ENCODE measurements at regions not wholly inside any gene's neighbourhood (a gene's known extent, or its start where the extent isn't known, plus 50 kb on each side); places are given as distances from the start of the nearest gene placed in this dataset.

DNA sequence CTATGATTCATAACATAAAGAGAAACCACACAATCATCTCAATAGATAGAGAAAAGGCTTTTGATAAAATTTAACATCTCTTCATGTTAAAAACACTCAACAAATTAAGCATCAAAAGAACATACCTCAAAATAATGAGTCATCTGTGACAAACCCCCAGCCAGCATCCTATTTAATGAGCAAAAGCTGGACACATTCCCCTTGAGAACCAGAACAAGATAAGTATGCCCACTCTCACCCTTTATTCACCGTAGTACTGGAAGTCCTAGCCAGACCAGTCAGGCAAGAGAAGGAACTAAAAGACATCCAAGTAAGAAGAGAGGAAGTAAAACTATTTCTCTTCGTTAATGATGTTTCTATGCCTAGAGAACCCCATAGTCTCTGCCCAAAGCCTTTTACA lies 507.2 kb downstream of the PABPC4L start (continued):
- TF ChIP-seq, protein P1, sequence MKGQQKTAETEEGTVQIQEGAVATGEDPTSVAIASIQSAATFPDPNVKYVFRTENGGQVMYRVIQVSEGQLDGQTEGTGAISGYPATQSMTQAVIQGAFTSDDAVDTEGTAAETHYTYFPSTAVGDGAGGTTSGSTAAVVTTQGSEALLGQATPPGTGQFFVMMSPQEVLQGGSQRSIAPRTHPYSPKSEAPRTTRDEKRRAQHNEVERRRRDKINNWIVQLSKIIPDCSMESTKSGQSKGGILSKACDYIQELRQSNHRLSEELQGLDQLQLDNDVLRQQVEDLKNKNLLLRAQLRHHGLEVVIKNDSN (IDR thresholded peaks at IDR 0.05; ENCODE audit: borderline replicate concordance, low read depth): no peak
- TF ChIP-seq NFIC (IDR thresholded peaks at IDR 0.05; ENCODE audit: borderline replicate concordance) (no peak), CHD2 (IDR thresholded peaks at IDR 0.05; ENCODE audit: low read length, partially characterized antibody) (no peak), IRF3 (IDR thresholded peaks at IDR 0.05; ENCODE audit: low read depth, low read length) (no peak), NRF1 (IDR thresholded peaks at IDR 0.05; ENCODE audit: low read depth, low read length) (no peak), FOXM1 (IDR thresholded peaks at IDR 0.05; ENCODE audit: low read depth) (no peak)

DNA sequence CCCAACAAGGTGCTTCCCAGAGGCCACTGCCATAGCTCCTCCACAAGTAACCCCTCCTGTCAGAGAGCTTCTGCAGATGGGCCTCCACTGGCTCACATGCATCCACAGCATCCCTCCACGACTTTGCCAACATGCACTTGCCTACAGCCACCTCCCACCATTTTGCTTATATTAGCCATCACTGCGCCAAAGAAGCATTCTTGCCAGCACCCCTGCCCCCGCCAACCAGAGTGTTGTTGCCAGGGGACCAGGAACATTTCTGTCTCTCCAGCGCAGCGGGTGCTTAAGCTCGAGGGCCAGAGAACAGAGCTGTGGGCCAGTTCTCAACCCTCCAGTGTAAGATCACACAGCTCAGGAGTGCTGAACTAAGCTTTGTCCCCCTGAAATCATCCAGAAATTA lies 517.6 kb downstream of the PABPC4L start:
- no peak for DNase-seq
- H4K20me1 ChIP-seq (ENCODE audit: insufficient read depth): no peaks in the 10 kb centered on the region
- POLR2A ChIA-PET: no interaction called here

More for the DNA sequence above, 517.6 kb downstream of the PABPC4L start:
- H3K27ac ChIP-seq (ENCODE audit: low read depth in 2 of 2, low read length in 1 of 2): no peak overlapping the region
- H3K9ac ChIP-seq: no peak overlapping the region
- TF ChIP-seq REST (IDR thresholded peaks at IDR 0.05; ENCODE audit: low read depth, low read length): no peak
- TF ChIP-seq TCF12 (IDR thresholded peaks at IDR 0.05): no peak
- TF ChIP-seq USF2 (IDR thresholded peaks at IDR 0.05; ENCODE audit: borderline replicate concordance, low read depth, low read length): no peak
- no peak for TF ChIP-seq GATA2 (CRISPR knock-in tag; IDR thresholded peaks at IDR 0.05)
- TF ChIP-seq EP300 (IDR thresholded peaks at IDR 0.05; ENCODE audit: borderline replicate concordance in 1 of 2, low read depth in 1 of 2, low read length in 1 of 2): no peak
- no peak for TF ChIP-seq SIN3A (IDR thresholded peaks at IDR 0.05; ENCODE audit: borderline replicate concordance, low read depth, low read length)
- TF ChIP-seq NRF1 (IDR thresholded peaks at IDR 0.05; ENCODE audit: low read depth, low read length): no peak
- no peak for TF ChIP-seq POLR2AphosphoS5 (IDR thresholded peaks at IDR 0.05; ENCODE audit: low read depth, low read length)
- TF ChIP-seq, protein P2, sequence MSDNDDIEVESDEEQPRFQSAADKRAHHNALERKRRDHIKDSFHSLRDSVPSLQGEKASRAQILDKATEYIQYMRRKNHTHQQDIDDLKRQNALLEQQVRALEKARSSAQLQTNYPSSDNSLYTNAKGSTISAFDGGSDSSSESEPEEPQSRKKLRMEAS (IDR thresholded peaks at IDR 0.05; ENCODE audit: low read depth): no peak
- TF ChIP-seq ELF1 (IDR thresholded peaks at IDR 0.05): no peak
- TF ChIP-seq TAF1 (IDR thresholded peaks at IDR 0.05; ENCODE audit: borderline replicate concordance, low read depth, low read length): no peak
- no peak for TF ChIP-seq ZBTB33 (IDR thresholded peaks at IDR 0.05; ENCODE audit: borderline replicate concordance, low read depth)
- TF ChIP-seq, protein P1 (IDR thresholded peaks at IDR 0.05; ENCODE audit: borderline replicate concordance, low read depth): no peak
- no peak for TF ChIP-seq CHD2 (IDR thresholded peaks at IDR 0.05; ENCODE audit: low read length, partially characterized antibody)
- TF ChIP-seq FOXM1 (IDR thresholded peaks at IDR 0.05; ENCODE audit: low read depth): no peak
- TF ChIP-seq RAD21 (IDR thresholded peaks at IDR 0.05; ENCODE audit: low read length): no peak
- CTCF ChIA-PET: no interaction called here
- no peaks in the 10 kb centered on the region for H3K79me2 ChIP-seq (ENCODE audit: insufficient read depth)
- no peaks in the 10 kb centered on the region for H3K36me3 ChIP-seq (replicated peaks in 1 of 2; ENCODE audit: control insufficient read depth in 1 of 2, insufficient read depth in 2 of 2, low read length in 1 of 2)
- H2AFZ ChIP-seq (ENCODE audit: low read depth): no peak overlapping the region
- no peaks in the 10 kb centered on the region for H3K9me3 ChIP-seq
- WGBS (ENCODE audit: low lambda C conversion rate): 15% methylated on average over 5 of the region's 6 CpGs
- no peaks in the 10 kb centered on the region for H3K9me2 ChIP-seq
- H3F3A ChIP-seq (replicated peaks; ENCODE audit: insufficient read depth): no peaks in the 10 kb centered on the region
- H3K4me2 ChIP-seq: no peak overlapping the region
- H3K27me3 ChIP-seq (ENCODE audit: insufficient read depth): no peaks in the 10 kb centered on the region
- H3K4me1 ChIP-seq (ENCODE audit: control insufficient read depth in 1 of 2, insufficient read depth in 2 of 2, low read depth in 1 of 2, low read length in 1 of 2): no peaks in the 10 kb centered on the region
- no peak overlapping the region for H3K4me3 ChIP-seq (ENCODE audit: low read depth in 2 of 2, low read length in 1 of 2)
